IMR-90 (cell line): ENCODE measurements at regions not wholly inside any gene's neighbourhood (a gene's known extent, or its start where the extent isn't known, plus 50 kb on each side); places are given as distances from the start of the nearest gene placed in this dataset.

Experiments used
- ATAC-seq: fragments of 200-7000 bp; cut with Tn5 transposase; 2 replicates; pipeline ENCODE4 v1.9.1; 2020; ENCODE audit warnings: low read depth, mild to moderate bottlenecking, moderate library complexity
- BruUV-seq: library from RNA; stranded (reverse); fragments of 400-500 nt; replicated peaks from 2 replicates; lab custom pipeline; 2021; lab: Mats Ljungman, UMichigan
- CTCF ChIA-PET: fragments of 300-600 bp; formaldehyde crosslinking; extraction: SDS; loops from one replicate; lab custom pipeline; 2021; ENCODE audit warnings: antibody characterized with exemption; lab: Yijun Ruan, JAX
- POLR2A ChIA-PET: fragments of 300-600 bp; sonication (Branson Sonifier 250); formaldehyde crosslinking; loops from one replicate; lab custom pipeline; 2022; ENCODE audit warnings: antibody characterized with exemption; ENCODE audit not compliant: unreplicated experiment; lab: Charles Lee
- DNase-seq: peaks from one replicate; pipeline ENCODE4 v3.0.0; 2013
- H2AFZ ChIP-seq: replicated peaks from 2 replicates; pipeline ENCODE3; 2013; ENCODE audit warnings: low read length, mild to moderate bottlenecking; ENCODE audit not compliant: poor library complexity
- H2AK5ac ChIP-seq: 2 replicates; pipeline ENCODE4 v1.6.1; 2013; ENCODE audit warnings: low read depth, low read length, inconsistent platforms
- H2AK9ac ChIP-seq: replicated peaks from 2 replicates; pipeline ENCODE3; 2013; ENCODE audit warnings: mild to moderate bottlenecking, low read depth, low read length, moderate library complexity; ENCODE audit not compliant: poor library complexity
- H2BK120ac ChIP-seq: 2 replicates; pipeline ENCODE4 v1.6.1; 2013; ENCODE audit warnings: low read depth, low read length, inconsistent platforms
- H2BK15ac ChIP-seq: 3 replicates; pipeline ENCODE4 v1.6.1; 2013; ENCODE audit warnings: low read depth, low read length, inconsistent platforms
- H2BK20ac ChIP-seq: 2 replicates; pipeline ENCODE4 v1.6.1; 2013; ENCODE audit warnings: low read depth, mild to moderate bottlenecking, inconsistent platforms, low read length, moderate library complexity
- H2BK5ac ChIP-seq: 2 replicates; pipeline ENCODE4 v1.6.1; 2013; ENCODE audit warnings: mild to moderate bottlenecking, low read depth, low read length, inconsistent platforms; ENCODE audit not compliant: poor library complexity, severe bottlenecking
- H3K14ac ChIP-seq: replicated peaks from 2 replicates; pipeline ENCODE4 v1.6.1; 2013; ENCODE audit warnings: low read depth, low read length, inconsistent platforms
- H3K18ac ChIP-seq: 2 replicates; pipeline ENCODE4 v1.6.1; 2013; ENCODE audit warnings: low read depth, low read length, control low read depth
- H3K23ac ChIP-seq: 2 replicates; pipeline ENCODE4 v1.6.1; 2013; ENCODE audit warnings: low read depth, low read length, inconsistent platforms
- H3K27ac ChIP-seq: 2 replicates; pipeline ENCODE4 v1.5.1; 2013; ENCODE audit warnings: mild to moderate bottlenecking, control low read depth, low read length; ENCODE audit not compliant: insufficient read depth
- H3K27me3 ChIP-seq: 2 replicates; pipeline ENCODE4 v1.6.1; 2013; ENCODE audit warnings: low read length; ENCODE audit not compliant: control insufficient read depth, insufficient read depth
- H3K36me3 ChIP-seq: 2 replicates; pipeline ENCODE4 v1.6.1; 2013; ENCODE audit warnings: low read length, mixed read lengths; ENCODE audit not compliant: control insufficient read depth, insufficient read depth
- H3K4ac ChIP-seq: 2 replicates; pipeline ENCODE4 v1.6.1; 2013; ENCODE audit warnings: low read depth, low read length, inconsistent platforms
- H3K4me1 ChIP-seq: 2 replicates; pipeline ENCODE4 v1.6.1; 2013; ENCODE audit warnings: low read length, mixed read lengths; ENCODE audit not compliant: control insufficient read depth, insufficient read depth
- H3K4me2 ChIP-seq: 2 replicates; pipeline ENCODE4 v1.6.1; 2013; ENCODE audit warnings: low read depth, mild to moderate bottlenecking, control low read depth, low read length, moderate library complexity
- H3K4me3 ChIP-seq: 2 replicates; pipeline ENCODE4 v1.5.1; 2013; ENCODE audit warnings: low read depth, mild to moderate bottlenecking, control low read depth, low read length, moderate library complexity; ENCODE audit not compliant: insufficient read depth
- H3K56ac ChIP-seq: 2 replicates; pipeline ENCODE4 v1.6.1; 2013; ENCODE audit warnings: low read length, inconsistent platforms; ENCODE audit not compliant: insufficient read depth; ENCODE audit errors: extremely low read depth
- H3K79me1 ChIP-seq, 2 experiments: 2 replicates each; pipeline ENCODE4 v1.6.1; 2013; ENCODE audit warnings: low read length in 2 of 2, inconsistent platforms in 1 of 2, low read depth in 1 of 2
- H3K9ac ChIP-seq: 2 replicates; pipeline ENCODE4 v1.6.1; 2013; ENCODE audit warnings: low read depth, low read length, control low read depth
- H3K9me1 ChIP-seq: 2 replicates; pipeline ENCODE4 v1.6.1; 2013; ENCODE audit warnings: low read length, inconsistent platforms; ENCODE audit not compliant: insufficient read depth
- H3K9me3 ChIP-seq: 2 replicates; pipeline ENCODE4 v1.6.1; 2013; ENCODE audit warnings: low read length; ENCODE audit not compliant: control insufficient read depth, insufficient read depth
- H4K20me1 ChIP-seq: 2 replicates; pipeline ENCODE4 v1.6.1; 2013; ENCODE audit warnings: low read length, inconsistent platforms; ENCODE audit not compliant: insufficient read depth
- H4K5ac ChIP-seq: 2 replicates; pipeline ENCODE4 v1.6.1; 2013; ENCODE audit warnings: mild to moderate bottlenecking, low read depth, low read length, control low read depth
- H4K8ac ChIP-seq, 2 experiments: 2 replicates each; pipeline ENCODE4 v1.6.1; 2013; ENCODE audit warnings: low read depth in 2 of 2, low read length in 2 of 2, control low read depth in 1 of 2, inconsistent platforms in 1 of 2
- H4K91ac ChIP-seq: 2 replicates; pipeline ENCODE4 v1.6.1; 2013; ENCODE audit warnings: low read depth, low read length, inconsistent platforms; ENCODE audit not compliant: insufficient read depth
- BHLHE40 ChIP-seq: fragments of 150-350 bp; IDR thresholded peaks from 2 replicates; pipeline ENCODE4 v1.6.1; 2016; ENCODE audit warnings: mild to moderate bottlenecking, low read depth, low read length
- CEBPB ChIP-seq: IDR thresholded peaks from 2 replicates; pipeline ENCODE4 v1.6.1; 2012; ENCODE audit warnings: low read depth, low read length, improper control_type of control experiment
- CHD1 ChIP-seq: IDR thresholded peaks from 2 replicates; pipeline ENCODE4 v1.6.1; 2012; ENCODE audit warnings: low read depth, low read length, improper control_type of control experiment
- CTCF ChIP-seq: conservative IDR thresholded peaks from 2 replicates; pipeline ENCODE4 v1.5.1; 2012; ENCODE audit warnings: mild to moderate bottlenecking, low read depth, low read length, improper control_type of control experiment
- ELK1 ChIP-seq: fragments of 150-350 bp; IDR thresholded peaks from 2 replicates; pipeline ENCODE4 v1.6.1; 2016; ENCODE audit warnings: low read depth, mild to moderate bottlenecking, low read length, moderate library complexity, borderline replicate concordance
- FOS ChIP-seq: fragments of 150-350 bp; IDR thresholded peaks from 2 replicates; pipeline ENCODE4 v1.6.1; 2016; ENCODE audit warnings: low read depth, low read length
- MAFK ChIP-seq: IDR thresholded peaks from 2 replicates; pipeline ENCODE4 v1.6.1; 2012; ENCODE audit warnings: low read depth, low read length, improper control_type of control experiment
- MAZ ChIP-seq: IDR thresholded peaks from 2 replicates; pipeline ENCODE4 v1.6.1; 2012; ENCODE audit warnings: low read depth, mild to moderate bottlenecking, low read length, improper control_type of control experiment, moderate library complexity, borderline replicate concordance
- MXI1 ChIP-seq: IDR thresholded peaks from 2 replicates; pipeline ENCODE4 v1.6.1; 2012; ENCODE audit warnings: low read depth, mild to moderate bottlenecking, low read length, moderate library complexity, borderline replicate concordance
- NFE2L2 ChIP-seq: fragments of 150-350 bp; IDR thresholded peaks from 2 replicates; pipeline ENCODE4 v1.6.1; 2016; ENCODE audit warnings: low read depth, mild to moderate bottlenecking, low read length
- POLR2A ChIP-seq: IDR thresholded peaks from 2 replicates; pipeline ENCODE4 v1.6.1; 2012; ENCODE audit warnings: mild to moderate bottlenecking, low read depth, low read length
- RAD21 ChIP-seq: IDR thresholded peaks from 2 replicates; pipeline ENCODE4 v1.6.1; 2012; ENCODE audit warnings: low read length, improper control_type of control experiment
- RCOR1 ChIP-seq: IDR thresholded peaks from 2 replicates; pipeline ENCODE4 v1.6.1; 2012; ENCODE audit warnings: mild to moderate bottlenecking, low read length, improper control_type of control experiment; ENCODE audit not compliant: insufficient replicate concordance
- RFX5 ChIP-seq: IDR thresholded peaks from 2 replicates; pipeline ENCODE4 v1.8.0; 2012; ENCODE audit warnings: low read depth, mild to moderate bottlenecking, low read length, moderate library complexity
- SMC3 ChIP-seq: fragments of 150-350 bp; IDR thresholded peaks from 2 replicates; pipeline ENCODE4 v1.6.1; 2016; ENCODE audit warnings: low read depth, mild to moderate bottlenecking, antibody characterized with exemption, low read length, moderate library complexity
- WGBS, 2 experiments: methylation state at CpG; one replicate each; pipeline versions ENCODE4 v1.1.5 to v1.1.7; 2013; ENCODE audit warnings: missing lambda C conversion rate in 2 of 2; ENCODE audit not compliant: insufficient read length in 1 of 2; ENCODE audit errors: extremely low coverage in 2 of 2; 5-methylcytosine and 5-hydroxymethylcytosine counted together
- dilution Hi-C: fragments of 300-500 bp; cut with HindIII; formaldehyde crosslinking; loops from one replicate; pipeline ENCODE4 v1.14.3; 2018; ENCODE audit warnings: low sequenced_read_pairs; ENCODE audit not compliant: unreplicated experiment
- in situ Hi-C: fragments of 300-500 bp; cut with MboI; formaldehyde crosslinking; loops from 3 replicates; pipeline ENCODE4 v1.14.3; 2019; ENCODE audit warnings: low sequenced_read_pairs, inconsistent platforms, mixed read lengths
- intact Hi-C: fragments of 100-400 bp; cut with micrococcal nuclease; formaldehyde crosslinking; loops from 2 replicates; pipeline ENCODE4 v1.10.0; 2022
- TF ChIP-seq, protein P1 (sequence below): fragments of 150-350 bp; IDR thresholded peaks from 2 replicates; pipeline ENCODE4 v1.6.1; 2017; ENCODE audit warnings: mild to moderate bottlenecking, antibody characterized with exemption, low read length, low read depth

- no peak overlapping the region for H2AK9ac ChIP-seq
- H3K14ac ChIP-seq: no peak overlapping the region
- H3K9me3 ChIP-seq: no peaks in the 10 kb centered on the region
- no peaks in the 10 kb centered on the region for H4K20me1 ChIP-seq
- ATAC-seq (no peak), DNase-seq (no peak)
- POLR2A ChIA-PET: no interaction called here
- intact Hi-C loops (no loop called here), dilution Hi-C loops (no loop called here), in situ Hi-C loops (no loop called here)
- no peak overlapping the region for H2BK5ac ChIP-seq
- H3K56ac ChIP-seq: no peak overlapping the region
- BruUV-seq: no TSS peak
- H3K23ac ChIP-seq: no peak overlapping the region
- H3K9ac ChIP-seq: no peak overlapping the region
- H4K8ac ChIP-seq: no peak overlapping the region
- peaks cover 3% of the 10 kb centered on the region for H3K4me1 ChIP-seq
- no peak overlapping the region for H2AFZ ChIP-seq
- WGBS, 2 experiments: no CpG with 5 or more reads among the region's 1 CpG
- H4K91ac ChIP-seq: no peak overlapping the region
- no peak overlapping the region for H2BK20ac ChIP-seq
- TF ChIP-seq ELK1: no peak
- no peak for TF ChIP-seq RFX5
- TF ChIP-seq CEBPB: no peak
- no peak for TF ChIP-seq NFE2L2
- TF ChIP-seq MAZ: no peak
- no peak for TF ChIP-seq FOS
- TF ChIP-seq SMC3: no peak
- TF ChIP-seq, protein P1, sequence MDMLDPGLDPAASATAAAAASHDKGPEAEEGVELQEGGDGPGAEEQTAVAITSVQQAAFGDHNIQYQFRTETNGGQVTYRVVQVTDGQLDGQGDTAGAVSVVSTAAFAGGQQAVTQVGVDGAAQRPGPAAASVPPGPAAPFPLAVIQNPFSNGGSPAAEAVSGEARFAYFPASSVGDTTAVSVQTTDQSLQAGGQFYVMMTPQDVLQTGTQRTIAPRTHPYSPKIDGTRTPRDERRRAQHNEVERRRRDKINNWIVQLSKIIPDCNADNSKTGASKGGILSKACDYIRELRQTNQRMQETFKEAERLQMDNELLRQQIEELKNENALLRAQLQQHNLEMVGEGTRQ: no peak
- no peak for TF ChIP-seq CTCF
- no peak for TF ChIP-seq POLR2A
- no peak for TF ChIP-seq MAFK
- TF ChIP-seq RCOR1: no peak
- TF ChIP-seq RAD21: no peak
- TF ChIP-seq MXI1: no peak
- no peak for TF ChIP-seq BHLHE40
- no peak for TF ChIP-seq CHD1
- no peak overlapping the region for H4K5ac ChIP-seq
- no peak overlapping the region for H2BK15ac ChIP-seq
- H3K27me3 ChIP-seq: no peaks in the 10 kb centered on the region
- no peak overlapping the region for H2BK120ac ChIP-seq
- H3K36me3 ChIP-seq: no peaks in the 10 kb centered on the region
- CTCF ChIA-PET: no interaction called here
- H3K27ac ChIP-seq: no peak overlapping the region
- no peak overlapping the region for H3K4me2 ChIP-seq
- H3K9me1 ChIP-seq: 0 out of 2 replicates have a peak, but pooled peaks cover 3% of the 10 kb centered on the region
- no peak overlapping the region for H3K18ac ChIP-seq
- H3K4me3 ChIP-seq: no peak overlapping the region
- no peak overlapping the region for H2AK5ac ChIP-seq
- H3K4ac ChIP-seq: no peak overlapping the region
- peaks cover 0 to 6% of the 10 kb centered on the region in 2 experiments for H3K79me1 ChIP-seq
These were observed 119.4 kb downstream of the ZFAND4 start for GRCh38 chr10:45553155-45553554.
